C4-2B (cell line): ENCODE measurements at regions not wholly inside any gene's neighbourhood (a gene's known extent, or its start where the extent isn't known, plus 50 kb on each side); places are given as distances from the start of the nearest gene placed in this dataset.
A peak's percentile ranks its signal among the peaks of the same experiment; 100 is the strongest.

Source experiments
- H3K27ac ChIP-seq: fragments of 450-650 bp; 2 replicates; pipeline ENCODE4 v1.5.1; 2017
- ZFX ChIP-seq: fragments of 450-650 bp; IDR thresholded peaks from 2 replicates; pipeline ENCODE4 v1.6.1; 2017
- TF ChIP-seq, protein P1 (sequence below): fragments of 450-650 bp; conservative IDR thresholded peaks from 2 replicates; pipeline ENCODE4 v1.5.1; 2017; ENCODE audit warnings: mild to moderate bottlenecking

DNA sequence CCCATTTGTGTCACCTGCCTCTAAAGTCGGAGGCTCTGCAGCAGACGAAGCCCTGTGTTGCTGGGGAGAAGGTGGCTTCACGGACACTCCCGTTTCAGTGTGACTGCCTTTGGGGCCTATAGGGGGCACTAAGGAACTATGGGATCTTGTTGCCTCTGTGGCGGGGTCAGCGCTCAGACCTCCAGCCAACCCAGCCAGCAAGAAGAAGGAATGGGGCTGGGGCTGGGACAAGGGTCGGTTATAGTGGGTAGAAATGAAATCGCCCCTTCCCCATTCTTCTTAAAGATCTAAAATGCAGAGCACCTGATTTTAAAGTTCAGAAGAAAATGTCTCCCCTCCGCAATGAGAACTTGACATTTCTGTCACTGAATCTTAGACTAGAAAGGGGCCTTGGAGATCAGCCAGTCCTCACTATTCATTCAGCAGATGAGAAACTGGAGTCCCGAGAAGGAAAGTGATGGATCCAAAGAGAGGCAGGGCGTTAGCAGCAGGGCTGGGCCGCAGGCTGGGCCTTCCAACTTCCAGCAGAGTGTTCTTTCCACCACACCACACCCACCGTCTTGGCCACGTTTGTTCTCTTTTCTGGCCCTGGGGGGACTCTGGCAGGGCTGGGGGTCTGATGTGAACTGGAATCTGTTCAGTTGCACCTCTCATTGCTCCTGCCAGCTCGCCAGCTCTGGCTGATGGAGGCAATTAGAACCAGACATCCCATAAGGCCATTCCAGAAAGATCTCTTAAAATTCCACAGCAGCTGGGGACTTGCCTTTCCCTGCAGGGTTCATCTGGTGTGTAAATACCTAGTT, 195.4 kb downstream of the OPA1 start:
- no peak overlapping the region for H3K27ac ChIP-seq
- TF ChIP-seq ZFX: no peak
- TF ChIP-seq, protein P1, sequence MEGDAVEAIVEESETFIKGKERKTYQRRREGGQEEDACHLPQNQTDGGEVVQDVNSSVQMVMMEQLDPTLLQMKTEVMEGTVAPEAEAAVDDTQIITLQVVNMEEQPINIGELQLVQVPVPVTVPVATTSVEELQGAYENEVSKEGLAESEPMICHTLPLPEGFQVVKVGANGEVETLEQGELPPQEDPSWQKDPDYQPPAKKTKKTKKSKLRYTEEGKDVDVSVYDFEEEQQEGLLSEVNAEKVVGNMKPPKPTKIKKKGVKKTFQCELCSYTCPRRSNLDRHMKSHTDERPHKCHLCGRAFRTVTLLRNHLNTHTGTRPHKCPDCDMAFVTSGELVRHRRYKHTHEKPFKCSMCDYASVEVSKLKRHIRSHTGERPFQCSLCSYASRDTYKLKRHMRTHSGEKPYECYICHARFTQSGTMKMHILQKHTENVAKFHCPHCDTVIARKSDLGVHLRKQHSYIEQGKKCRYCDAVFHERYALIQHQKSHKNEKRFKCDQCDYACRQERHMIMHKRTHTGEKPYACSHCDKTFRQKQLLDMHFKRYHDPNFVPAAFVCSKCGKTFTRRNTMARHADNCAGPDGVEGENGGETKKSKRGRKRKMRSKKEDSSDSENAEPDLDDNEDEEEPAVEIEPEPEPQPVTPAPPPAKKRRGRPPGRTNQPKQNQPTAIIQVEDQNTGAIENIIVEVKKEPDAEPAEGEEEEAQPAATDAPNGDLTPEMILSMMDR: peak; percentile 62

DNA sequence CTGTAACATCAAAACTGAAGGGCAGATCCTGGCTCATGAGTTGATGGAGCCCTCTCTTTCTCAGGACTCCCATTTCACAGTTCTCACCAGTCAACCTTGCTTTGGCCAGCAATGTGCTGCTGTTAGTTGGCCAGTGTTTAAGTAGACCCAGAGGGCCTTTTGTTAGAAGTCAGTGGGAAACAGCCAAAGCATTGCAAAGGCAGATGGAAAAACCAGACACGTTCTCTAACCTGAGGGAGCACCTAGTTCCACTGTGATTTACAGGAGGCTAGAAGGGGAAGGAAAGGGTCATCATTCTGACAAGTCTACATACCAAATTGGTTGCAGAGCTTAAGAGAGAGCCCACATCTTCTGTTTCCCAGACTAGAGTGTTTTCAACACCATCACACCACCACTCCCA, 196.4 kb downstream of the OPA1 start:
- TF ChIP-seq, protein P1: no peak
- TF ChIP-seq ZFX: no peak
- no peak overlapping the region for H3K27ac ChIP-seq

DNA sequence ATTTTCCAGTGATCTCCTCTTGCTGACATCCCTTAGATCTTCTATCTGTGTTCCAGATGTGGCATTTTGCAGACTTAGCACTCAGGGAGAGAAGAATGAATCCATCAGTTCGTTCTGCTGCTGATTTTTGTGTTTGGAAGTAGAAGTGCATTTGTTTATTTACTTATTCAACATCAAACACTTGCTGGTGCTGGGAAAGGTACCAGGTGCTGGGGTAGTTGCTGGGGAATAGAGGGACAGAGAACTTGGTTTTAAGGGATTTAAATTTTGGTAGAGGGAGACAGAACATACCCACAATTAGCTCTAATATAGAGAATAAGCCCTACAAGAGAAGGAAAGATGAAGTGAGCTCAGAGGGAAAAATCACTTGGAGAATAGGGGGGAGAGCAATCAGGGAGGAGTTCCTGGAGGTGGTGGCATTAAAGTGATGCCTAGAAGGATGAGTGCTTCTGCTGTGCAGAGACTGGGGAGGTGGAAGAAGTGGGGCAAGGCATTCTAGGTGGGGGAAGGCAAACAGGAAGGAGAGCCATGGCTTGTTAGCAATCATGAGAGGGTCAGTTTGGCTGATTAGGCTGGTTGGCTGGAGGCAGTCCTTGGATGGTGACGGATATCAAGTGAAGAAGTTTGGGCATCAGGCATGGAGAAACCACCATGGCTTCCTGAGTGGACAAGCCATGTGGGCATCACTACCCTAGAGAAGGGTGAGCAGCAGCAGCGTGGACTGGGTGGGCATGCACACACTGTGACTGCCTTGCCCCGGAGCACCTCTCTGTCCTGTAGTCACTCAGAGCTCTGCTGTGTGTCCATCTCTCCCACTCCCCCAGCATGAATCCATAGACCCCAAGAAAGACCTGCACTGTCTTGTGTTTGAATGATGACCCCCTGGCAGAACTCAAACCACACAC, 197.3 kb downstream of the OPA1 start:
- TF ChIP-seq, protein P1: no peak
- TF ChIP-seq ZFX: no peak

DNA sequence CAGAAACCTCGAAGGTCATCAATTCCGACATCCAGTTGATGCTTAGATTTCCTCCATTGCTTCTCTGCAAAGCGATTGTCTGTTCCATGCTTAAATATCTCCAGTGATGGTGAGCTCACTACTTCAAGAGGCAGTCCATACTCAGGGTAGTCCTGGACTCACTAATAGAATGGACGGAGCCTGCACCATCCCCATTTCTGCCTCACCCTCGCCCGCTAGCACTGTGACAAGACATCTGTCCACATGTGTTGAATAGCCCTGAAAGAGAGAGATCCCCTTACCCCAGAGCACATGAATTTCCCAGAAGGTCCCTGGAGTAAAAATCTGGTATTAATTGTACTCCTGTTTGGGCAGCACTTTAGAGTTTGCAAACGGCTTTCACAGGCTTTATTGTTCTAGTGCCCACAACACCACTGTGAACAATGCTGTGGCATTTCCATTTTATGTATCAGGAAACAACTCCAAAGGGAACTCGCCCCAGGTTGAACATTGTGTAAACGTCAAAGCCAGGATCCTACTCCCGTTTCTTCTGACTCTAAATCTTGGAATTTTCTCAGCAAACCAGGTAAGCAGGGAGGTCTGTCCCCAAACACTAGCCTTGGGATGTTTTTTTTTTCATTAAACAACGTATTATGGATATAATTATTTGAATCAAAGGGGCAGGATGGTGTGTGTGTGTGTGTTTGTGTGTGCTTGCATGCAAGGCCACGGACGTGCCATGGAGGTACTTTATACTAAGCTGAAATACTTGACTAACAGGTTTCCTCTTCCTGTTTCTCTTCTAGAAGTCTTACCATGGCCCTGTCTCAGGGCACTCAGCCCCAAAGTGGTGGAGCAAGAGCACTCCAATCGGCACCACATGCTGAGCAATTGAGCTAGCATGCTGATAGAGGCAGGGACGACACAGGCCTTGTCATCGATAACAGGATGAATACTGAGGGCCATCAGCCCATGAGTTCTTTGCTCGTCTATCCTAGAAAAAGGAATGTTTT, 198.3 kb downstream of the OPA1 start:
- H3K27ac ChIP-seq: peak overlapping the region; percentile 49
- TF ChIP-seq ZFX: no peak
- TF ChIP-seq, protein P1: no peak

More for the DNA sequence above, 197.3 kb downstream of the OPA1 start:
- H3K27ac ChIP-seq: peak overlapping the region; percentile 49

DNA sequence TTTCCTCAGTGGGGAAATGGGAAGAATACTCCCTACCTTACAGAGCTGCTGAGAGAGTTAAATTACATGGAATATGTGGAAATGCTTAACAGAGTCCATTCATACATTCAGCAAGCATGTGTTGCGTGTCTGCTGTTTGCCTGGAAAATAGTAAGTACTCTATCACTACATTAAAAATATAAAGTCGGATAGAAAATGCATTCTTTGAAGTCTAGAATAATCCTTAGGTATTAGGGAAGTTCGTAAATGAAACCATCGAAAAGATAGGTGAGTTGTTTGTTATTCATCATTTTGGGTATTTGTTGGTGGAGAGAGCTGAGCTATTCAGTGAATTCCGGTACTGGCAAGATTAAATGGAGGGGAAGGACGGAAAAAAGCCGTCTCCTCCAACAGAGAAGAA, 200.1 kb downstream of the OPA1 start:
- no peak overlapping the region for H3K27ac ChIP-seq
- no peak for TF ChIP-seq ZFX
- TF ChIP-seq, protein P1: no peak

DNA sequence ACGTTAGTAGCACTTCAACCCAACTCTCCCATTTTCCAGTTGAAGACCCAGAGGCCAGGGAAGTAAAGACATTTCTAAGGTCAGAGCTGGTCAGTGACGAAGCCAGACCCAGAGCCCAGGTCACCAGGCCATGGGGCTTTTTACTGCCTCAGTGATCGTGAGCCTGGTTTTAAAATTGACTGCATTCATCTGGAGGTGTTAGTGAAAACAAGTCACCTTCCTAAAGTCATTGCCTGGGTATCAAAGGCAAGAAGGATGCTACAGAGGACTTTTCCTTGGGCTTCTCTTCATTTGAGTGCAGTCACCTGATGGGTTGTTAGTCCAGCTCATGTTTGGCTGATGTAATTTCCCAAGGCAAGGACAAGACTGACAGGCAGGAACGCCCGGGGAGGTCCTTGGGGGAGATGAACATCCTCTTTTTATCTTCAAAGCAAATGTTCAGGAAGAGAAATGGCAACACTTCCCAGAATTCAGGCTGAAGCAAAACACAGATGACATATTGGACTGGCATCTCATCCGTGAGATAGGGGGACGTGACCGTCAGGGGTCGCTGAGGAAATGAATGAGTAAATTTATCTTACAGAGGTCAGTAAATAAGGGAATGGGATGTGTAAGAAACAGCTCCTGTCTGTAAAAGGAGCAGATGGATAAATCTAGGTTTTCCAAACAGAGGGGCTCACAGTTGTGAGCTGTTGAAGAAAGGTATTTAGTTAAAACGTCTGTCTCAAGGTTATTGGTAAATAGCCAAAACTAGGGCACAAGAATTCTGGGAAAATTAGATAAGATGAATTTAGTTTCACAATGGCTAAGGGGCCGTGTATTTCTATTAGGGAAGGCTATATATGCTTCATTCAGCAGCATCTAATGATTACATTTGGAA, 201.2 kb downstream of the OPA1 start:
- TF ChIP-seq, protein P1: no peak
- TF ChIP-seq ZFX: no peak
- no peak overlapping the region for H3K27ac ChIP-seq
